SK-N-SH treated with all-trans-retinoic acid at 6 μM for 48 hours (cell line): ENCODE measurements at regions not wholly inside any gene's neighbourhood (a gene's known extent, or its start where the extent isn't known, plus 50 kb on each side); places are given as distances from the start of the nearest gene placed in this dataset.

Experiments used
- ATAC-seq: fragments of 200-7000 bp; cut with Tn5 transposase; 3 replicates; pipeline ENCODE4 v1.9.1; 2020; ENCODE audit warnings: mild to moderate bottlenecking, moderate library complexity
- ARNTL ChIP-seq: fragments of 450-650 bp; formaldehyde crosslinking; IDR thresholded peaks from 2 replicates; pipeline ENCODE4 v1.5.0; 2020; ENCODE audit warnings: low read depth, mild to moderate bottlenecking, moderate library complexity, borderline replicate concordance
- CREB5 ChIP-seq: fragments of 250-450 bp; sonication (Bioruptor Pico); IDR thresholded peaks from 2 replicates; pipeline ENCODE4 v1.5.1; 2020; ENCODE audit warnings: low read depth, mild to moderate bottlenecking, moderate library complexity
- CSDC2 ChIP-seq: fragments of 250-450 bp; sonication (Bioruptor Pico); IDR thresholded peaks from 2 replicates; pipeline ENCODE4 v1.5.0; 2020; ENCODE audit warnings: mild to moderate bottlenecking, moderate library complexity
- ESRRG ChIP-seq: fragments of 250-450 bp; sonication (Bioruptor Pico); IDR thresholded peaks from 2 replicates; pipeline ENCODE4 v1.6.1; 2021; ENCODE audit warnings: mild to moderate bottlenecking
- GLIS3 ChIP-seq: fragments of 250-450 bp; sonication (Bioruptor Pico); IDR thresholded peaks from 2 replicates; pipeline ENCODE4 v1.5.0; 2020; ENCODE audit warnings: mild to moderate bottlenecking, moderate library complexity
- ISL1 ChIP-seq: fragments of 250-450 bp; sonication (Bioruptor Pico); IDR thresholded peaks from 2 replicates; pipeline ENCODE4 v2.1.2; 2022; ENCODE audit warnings: mild to moderate bottlenecking, moderate library complexity
- PATZ1 ChIP-seq: fragments of 250-450 bp; sonication (Bioruptor Pico); IDR thresholded peaks from 2 replicates; pipeline ENCODE4 v1.8.0; 2020; ENCODE audit warnings: mild to moderate bottlenecking, moderate library complexity, borderline replicate concordance
- PPARA ChIP-seq: fragments of 250-450 bp; sonication (Bioruptor Pico); IDR thresholded peaks from 2 replicates; pipeline ENCODE4 v1.5.0; 2020; ENCODE audit warnings: mild to moderate bottlenecking, borderline replicate concordance
- RARB ChIP-seq: fragments of 250-450 bp; sonication (Bioruptor Pico); IDR thresholded peaks from 2 replicates; pipeline ENCODE4 v1.8.0; 2021; ENCODE audit warnings: mild to moderate bottlenecking, moderate library complexity
- SNAI2 ChIP-seq: fragments of 250-450 bp; sonication (Bioruptor Pico); IDR thresholded peaks from 2 replicates; pipeline ENCODE4 v1.5.0; 2020; ENCODE audit warnings: mild to moderate bottlenecking, moderate library complexity
- TCF4 ChIP-seq: fragments of 250-450 bp; sonication (Bioruptor Pico); IDR thresholded peaks from 2 replicates; pipeline ENCODE4 v1.8.0; 2021; ENCODE audit warnings: mild to moderate bottlenecking, moderate library complexity, borderline replicate concordance
- TOX ChIP-seq: fragments of 250-450 bp; sonication (Bioruptor Pico); IDR thresholded peaks from 2 replicates; pipeline ENCODE4 v1.8.0; 2021; ENCODE audit warnings: mild to moderate bottlenecking, moderate library complexity, borderline replicate concordance
- TSHZ2 ChIP-seq: fragments of 250-450 bp; sonication (Bioruptor Pico); IDR thresholded peaks from 2 replicates; pipeline ENCODE4 v1.5.0; 2020; ENCODE audit warnings: mild to moderate bottlenecking, moderate library complexity
- ZC3H10 ChIP-seq: fragments of 250-450 bp; sonication (Bioruptor Pico); IDR thresholded peaks from 2 replicates; pipeline ENCODE4 v1.5.1; 2021; ENCODE audit warnings: mild to moderate bottlenecking, moderate library complexity
- ZFP3 ChIP-seq: fragments of 250-450 bp; sonication (Bioruptor Pico); IDR thresholded peaks from 2 replicates; pipeline ENCODE4 v1.5.0; 2020; ENCODE audit warnings: mild to moderate bottlenecking, moderate library complexity
- ZFP30 ChIP-seq: fragments of 450-650 bp; formaldehyde crosslinking; IDR thresholded peaks from 2 replicates; pipeline ENCODE4 v1.5.0; 2022; ENCODE audit warnings: mild to moderate bottlenecking, moderate library complexity
- ZNF565 ChIP-seq: fragments of 450-650 bp; formaldehyde crosslinking; conservative IDR thresholded peaks from 2 replicates; pipeline ENCODE4 v1.5.0; 2020; ENCODE audit warnings: low read depth, mild to moderate bottlenecking, moderate library complexity
- ZNF70 ChIP-seq: fragments of 450-650 bp; formaldehyde crosslinking; IDR thresholded peaks from 2 replicates; pipeline ENCODE4 v1.5.0; 2020; ENCODE audit warnings: mild to moderate bottlenecking, moderate library complexity
- ZNF8 ChIP-seq: fragments of 450-650 bp; formaldehyde crosslinking; IDR thresholded peaks from 2 replicates; pipeline ENCODE4 v1.5.0; 2020; ENCODE audit warnings: mild to moderate bottlenecking, moderate library complexity
- TF ChIP-seq, protein P1 (sequence below): fragments of 250-450 bp; sonication (Bioruptor Pico); IDR thresholded peaks from 2 replicates; pipeline ENCODE4 v1.8.0; 2021; ENCODE audit warnings: low read depth, mild to moderate bottlenecking, moderate library complexity, borderline replicate concordance

- no peak for ATAC-seq
- TF ChIP-seq ISL1 (CRISPR knock-in tag) (no peak), PATZ1 (no peak), ZFP30 (CRISPR knock-in tag) (no peak), ESRRG (no peak), RARB (CRISPR knock-in tag) (no peak), TOX (CRISPR knock-in tag) (no peak), ZNF8 (CRISPR knock-in tag) (no peak), TCF4 (CRISPR knock-in tag) (no peak), CREB5 (CRISPR knock-in tag) (no peak), ZNF565 (CRISPR knock-in tag) (no peak), ZC3H10 (CRISPR knock-in tag) (no peak), SNAI2 (no peak), TSHZ2 (no peak), ARNTL (no peak), PPARA (CRISPR knock-in tag) (no peak)
- TF ChIP-seq, protein P1, sequence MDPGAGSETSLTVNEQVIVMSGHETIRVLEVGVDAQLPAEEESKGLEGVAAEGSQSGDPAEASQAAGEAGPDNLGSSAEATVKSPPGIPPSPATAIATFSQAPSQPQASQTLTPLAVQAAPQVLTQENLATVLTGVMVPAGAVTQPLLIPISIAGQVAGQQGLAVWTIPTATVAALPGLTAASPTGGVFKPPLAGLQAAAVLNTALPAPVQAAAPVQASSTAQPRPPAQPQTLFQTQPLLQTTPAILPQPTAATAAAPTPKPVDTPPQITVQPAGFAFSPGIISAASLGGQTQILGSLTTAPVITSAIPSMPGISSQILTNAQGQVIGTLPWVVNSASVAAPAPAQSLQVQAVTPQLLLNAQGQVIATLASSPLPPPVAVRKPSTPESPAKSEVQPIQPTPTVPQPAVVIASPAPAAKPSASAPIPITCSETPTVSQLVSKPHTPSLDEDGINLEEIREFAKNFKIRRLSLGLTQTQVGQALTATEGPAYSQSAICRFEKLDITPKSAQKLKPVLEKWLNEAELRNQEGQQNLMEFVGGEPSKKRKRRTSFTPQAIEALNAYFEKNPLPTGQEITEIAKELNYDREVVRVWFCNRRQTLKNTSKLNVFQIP (CRISPR knock-in tag), result no peak
- TF ChIP-seq, all 23 proteins: peak for 0
Observed at GRCh38 chr4:137614491-137614890, 82.2 kb upstream of the PCDH18 start.

DNA sequence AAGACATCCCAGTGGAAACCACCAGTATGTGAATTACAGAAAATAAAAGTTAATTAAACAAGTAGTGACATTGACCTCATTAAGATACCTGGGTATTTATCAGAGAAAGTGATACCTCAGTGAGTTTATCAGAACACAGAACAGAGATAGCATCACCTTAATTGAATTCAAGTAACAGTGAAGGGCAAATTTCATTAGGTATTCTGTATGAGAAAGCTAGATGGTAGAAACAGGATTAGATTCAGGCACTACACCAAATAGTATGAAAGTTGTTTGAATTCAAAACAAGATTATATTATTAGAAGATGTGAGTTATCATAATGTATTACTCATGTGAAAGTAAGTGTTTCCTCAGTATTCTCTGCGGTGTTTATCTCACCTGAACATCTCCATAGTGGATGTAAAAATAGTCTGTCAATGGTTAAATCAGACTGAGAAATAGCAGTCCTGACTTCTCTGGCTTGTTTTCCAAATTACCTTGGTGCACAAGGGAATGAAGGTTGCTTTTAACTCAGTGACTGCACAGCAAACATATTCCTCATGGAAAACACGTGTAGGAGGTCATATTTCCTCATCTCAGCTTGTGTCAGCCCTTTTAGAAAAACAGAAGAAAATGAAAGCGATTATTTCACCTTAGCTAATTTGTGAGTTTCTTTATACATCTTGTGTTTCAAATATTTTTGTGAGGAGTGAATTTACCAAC is 79.9 kb upstream of the PCDH18 start:
- TF ChIP-seq ZNF70 (CRISPR knock-in tag), result no peak
- TF ChIP-seq GLIS3 (CRISPR knock-in tag), result no peak
- TF ChIP-seq ARNTL, result no peak
- peak; percentile 65 for TF ChIP-seq ISL1 (CRISPR knock-in tag)
- peak; percentile 48 for ATAC-seq

- peak; percentile 68 for ATAC-seq
- TF ChIP-seq ISL1 (CRISPR knock-in tag) (no peak), PPARA (CRISPR knock-in tag) (no peak), GLIS3 (CRISPR knock-in tag) (no peak), CSDC2 (CRISPR knock-in tag) (no peak), RARB (CRISPR knock-in tag) (no peak), ZNF70 (CRISPR knock-in tag) (no peak), SNAI2 (no peak), TSHZ2 (no peak), ZFP3 (CRISPR knock-in tag) (no peak), ZNF8 (CRISPR knock-in tag) (no peak)
Observed at GRCh38 chr4:137610960-137611359, 78.7 kb upstream of the PCDH18 start.
